Progenitor cell of endocrine pancreas (in vitro differentiated cells): ENCODE measurements at regions not wholly inside any gene's neighbourhood (a gene's known extent, or its start where the extent isn't known, plus 50 kb on each side); places are given as distances from the start of the nearest gene placed in this dataset.

Experiments
- DNase-seq: peaks from one replicate; pipeline ENCODE4 v3.0.0; 2021; ENCODE audit warnings: low spot score; ENCODE audit not compliant: unreplicated experiment
- H3K27ac Mint-ChIP-seq: 2 replicates; pipeline ENCODE4 v1.8.0; 2021; ENCODE audit warnings: mild to moderate bottlenecking, moderate library complexity, mixed read lengths
- H3K27me3 Mint-ChIP-seq: 2 replicates; pipeline ENCODE4 v1.8.0; 2021; ENCODE audit warnings: mixed read lengths
- H3K36me3 Mint-ChIP-seq: 2 replicates; pipeline ENCODE4 v1.8.0; 2022; ENCODE audit warnings: mixed read lengths; ENCODE audit not compliant: insufficient read depth
- H3K4me1 Mint-ChIP-seq: 2 replicates; pipeline ENCODE4 v1.8.0; 2021; ENCODE audit warnings: low read depth, mixed read lengths
- H3K4me3 Mint-ChIP-seq: 2 replicates; pipeline ENCODE4 v1.8.0; 2021; ENCODE audit warnings: low read depth, mild to moderate bottlenecking, moderate library complexity, mixed read lengths
- H3K9me3 Mint-ChIP-seq: 2 replicates; pipeline ENCODE4 v1.8.0; 2021; ENCODE audit warnings: low read depth, mixed read lengths
- TF ChIP-seq, protein P1 (sequence below): fragments of 200-600 bp; sonication (generic); IDR thresholded peaks from one replicate; pipeline ENCODE4 v1.5.0; 2021; ENCODE audit warnings: antibody characterized with exemption, mild to moderate bottlenecking; ENCODE audit not compliant: unreplicated experiment

DNA sequence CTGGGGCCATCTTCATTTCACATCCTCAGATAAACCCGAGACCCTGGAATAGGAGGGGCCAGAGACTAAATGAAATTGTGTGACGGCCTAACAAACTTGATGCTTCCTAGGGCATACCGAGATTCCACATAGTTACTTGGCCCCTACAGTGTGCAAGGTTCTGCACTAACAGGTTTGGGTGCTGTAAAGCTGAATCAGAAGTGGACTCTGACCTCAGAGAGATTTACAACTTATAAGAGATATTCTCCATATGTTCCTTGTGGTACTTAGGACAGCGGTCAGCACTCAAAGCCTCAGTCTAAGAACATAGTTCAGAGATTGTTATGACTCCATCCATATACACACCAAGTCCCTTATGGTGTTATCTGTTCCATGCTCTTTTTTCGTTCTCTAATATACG, 55.1 kb upstream of the FHIP2A start:
- peaks cover 35% of the 10 kb centered on the region for H3K27me3 Mint-ChIP-seq
- TF ChIP-seq, protein P1, sequence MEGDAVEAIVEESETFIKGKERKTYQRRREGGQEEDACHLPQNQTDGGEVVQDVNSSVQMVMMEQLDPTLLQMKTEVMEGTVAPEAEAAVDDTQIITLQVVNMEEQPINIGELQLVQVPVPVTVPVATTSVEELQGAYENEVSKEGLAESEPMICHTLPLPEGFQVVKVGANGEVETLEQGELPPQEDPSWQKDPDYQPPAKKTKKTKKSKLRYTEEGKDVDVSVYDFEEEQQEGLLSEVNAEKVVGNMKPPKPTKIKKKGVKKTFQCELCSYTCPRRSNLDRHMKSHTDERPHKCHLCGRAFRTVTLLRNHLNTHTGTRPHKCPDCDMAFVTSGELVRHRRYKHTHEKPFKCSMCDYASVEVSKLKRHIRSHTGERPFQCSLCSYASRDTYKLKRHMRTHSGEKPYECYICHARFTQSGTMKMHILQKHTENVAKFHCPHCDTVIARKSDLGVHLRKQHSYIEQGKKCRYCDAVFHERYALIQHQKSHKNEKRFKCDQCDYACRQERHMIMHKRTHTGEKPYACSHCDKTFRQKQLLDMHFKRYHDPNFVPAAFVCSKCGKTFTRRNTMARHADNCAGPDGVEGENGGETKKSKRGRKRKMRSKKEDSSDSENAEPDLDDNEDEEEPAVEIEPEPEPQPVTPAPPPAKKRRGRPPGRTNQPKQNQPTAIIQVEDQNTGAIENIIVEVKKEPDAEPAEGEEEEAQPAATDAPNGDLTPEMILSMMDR = no peak
- no peaks in the 10 kb centered on the region for H3K36me3 Mint-ChIP-seq
- DNase-seq = no peak
- H3K4me1 Mint-ChIP-seq = peaks cover 6% of the 10 kb centered on the region
- peak overlapping the region; percentile 57 for H3K4me3 Mint-ChIP-seq
- no peaks in the 10 kb centered on the region for H3K9me3 Mint-ChIP-seq
- H3K27ac Mint-ChIP-seq = no peak overlapping the region

DNA sequence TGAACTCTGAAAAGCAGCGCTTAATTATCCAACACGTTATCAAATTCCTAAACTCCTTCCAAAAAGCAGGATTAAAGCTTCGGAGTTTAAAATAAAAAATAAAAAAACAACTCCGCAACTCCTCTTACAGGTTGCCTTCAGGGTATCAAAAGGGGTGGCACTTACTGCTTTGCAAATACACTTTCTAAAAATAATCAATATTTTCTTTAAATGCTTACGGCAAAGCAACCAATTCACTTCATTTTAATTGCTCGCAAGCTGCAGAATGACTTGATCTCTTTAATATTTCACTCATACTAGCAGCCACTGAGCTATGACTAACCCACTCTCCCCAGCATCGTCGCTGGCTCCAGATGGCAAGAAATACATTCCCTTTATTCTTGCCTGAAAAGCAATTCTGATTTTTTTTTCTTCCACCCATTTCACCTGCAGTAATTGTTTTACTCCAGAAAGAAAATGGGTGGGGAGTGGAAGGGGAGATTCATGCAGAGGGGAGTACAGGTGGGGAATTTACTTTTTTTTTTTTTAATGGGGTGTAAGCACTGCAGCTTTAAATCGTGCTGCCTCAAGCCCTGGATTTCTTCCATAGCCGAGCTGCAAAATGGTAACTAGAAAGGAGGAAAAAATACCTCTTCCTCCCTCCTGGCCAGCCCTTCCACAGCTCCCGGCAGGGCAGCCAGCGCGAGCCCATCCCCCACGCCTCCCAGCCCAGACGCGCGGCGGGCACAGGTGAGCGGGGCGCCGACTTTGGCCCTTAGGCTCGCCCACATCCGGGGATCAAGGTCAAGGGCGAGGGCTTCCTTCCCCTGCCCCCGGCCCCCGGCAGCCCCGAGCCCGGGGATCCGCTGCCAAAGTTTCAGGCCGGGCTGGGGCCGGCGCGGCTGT, 54.2 kb upstream of the FHIP2A start:
- Mint-ChIP-seq H3K4me3 (peak overlapping the region; percentile 75), H3K4me1 (peaks cover 6% of the 10 kb centered on the region), H3K27me3 (peaks cover 30% of the 10 kb centered on the region), H3K9me3 (no peaks in the 10 kb centered on the region), H3K36me3 (no peaks in the 10 kb centered on the region), H3K27ac (no peak overlapping the region)
- peak; percentile 46 for DNase-seq
- TF ChIP-seq, protein P1 = no peak

DNA sequence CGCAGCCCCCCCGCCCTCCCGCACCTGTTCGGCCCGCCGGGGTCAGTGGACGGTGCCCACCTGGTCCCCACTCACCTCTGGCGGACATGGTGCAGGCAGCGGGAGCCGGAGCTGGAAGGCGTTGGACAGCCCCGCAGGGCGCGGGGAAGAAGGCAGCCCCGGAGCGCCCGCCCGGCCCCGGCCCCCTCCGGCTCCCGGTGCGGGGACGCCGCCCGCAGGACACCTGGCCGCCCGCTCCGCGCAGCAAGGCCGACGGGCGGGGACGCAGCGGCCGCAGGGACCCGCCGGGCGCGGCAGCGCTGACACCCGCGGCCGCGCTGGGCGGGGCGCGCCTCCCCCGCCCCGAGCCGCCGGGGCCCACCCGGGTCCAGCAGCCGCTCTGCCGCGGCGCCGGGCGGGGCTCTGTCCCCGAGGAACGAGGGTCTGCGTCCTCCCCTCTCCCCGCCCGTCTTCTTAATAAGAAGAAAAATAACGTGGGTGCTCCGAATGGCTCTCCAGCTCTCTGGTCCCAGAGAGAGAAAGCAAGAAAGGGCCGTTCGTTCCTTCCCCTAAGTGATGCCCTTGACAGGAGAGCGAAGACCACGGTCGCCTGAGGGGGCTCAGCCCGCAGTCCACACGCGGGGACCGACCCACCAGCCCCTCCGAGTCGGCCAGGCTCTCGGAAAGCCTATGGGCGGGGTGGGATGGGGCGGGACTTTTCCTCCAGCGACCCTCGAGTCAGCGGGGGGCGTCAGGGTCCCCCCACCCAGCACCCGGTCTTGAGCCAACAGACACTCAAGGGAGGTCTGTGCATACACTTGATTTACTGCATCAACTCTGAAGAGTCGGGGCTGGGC, 53.4 kb upstream of the FHIP2A start:
- H3K27me3 Mint-ChIP-seq = peaks cover 30% of the 10 kb centered on the region

DNA sequence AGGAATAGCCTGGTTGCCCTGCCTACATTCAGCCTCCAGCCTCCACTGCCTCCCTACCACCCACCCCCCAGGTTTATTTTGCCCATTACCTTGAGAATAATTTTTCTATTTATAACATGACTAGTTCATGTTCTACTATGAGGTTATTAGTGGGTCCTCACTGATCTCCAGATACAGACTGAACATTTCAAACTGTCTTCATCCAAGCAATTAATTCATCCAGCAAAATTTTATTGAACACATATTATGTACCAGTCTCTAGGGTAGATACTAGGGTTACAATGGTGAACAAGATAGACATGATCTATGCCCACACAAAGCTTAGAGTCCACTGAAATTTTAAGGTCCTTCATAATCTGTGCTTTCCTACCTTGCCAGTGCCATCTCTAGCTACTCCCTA, 51.6 kb upstream of the FHIP2A start:
- H3K4me1 Mint-ChIP-seq = peaks cover 6% of the 10 kb centered on the region

More for the DNA sequence above, 53.4 kb upstream of the FHIP2A start:
- DNase-seq = no peak
- Mint-ChIP-seq H3K4me1 (peaks cover 6% of the 10 kb centered on the region), H3K9me3 (no peaks in the 10 kb centered on the region), H3K4me3 (peak overlapping the region; percentile 70), H3K36me3 (no peaks in the 10 kb centered on the region), H3K27ac (no peak overlapping the region)
- TF ChIP-seq, protein P1 = no peak

DNA sequence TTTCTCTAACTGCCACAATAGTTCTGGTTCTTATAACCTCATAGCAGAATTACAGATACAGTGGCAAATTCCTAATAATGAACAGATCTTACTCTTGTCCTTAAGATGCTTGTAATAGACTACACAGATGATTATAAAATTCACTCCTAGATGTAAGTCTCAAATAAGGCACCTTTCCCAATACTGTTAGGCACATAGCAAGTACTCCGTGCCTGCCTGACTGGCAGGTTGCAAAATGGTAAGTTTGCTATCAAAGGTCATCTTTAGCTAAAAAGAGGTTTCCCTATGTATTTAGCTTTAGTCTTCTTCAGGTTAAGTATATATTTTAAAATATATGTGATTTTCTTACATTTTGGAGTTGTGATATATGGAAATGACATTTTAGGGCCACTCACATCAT, 50.4 kb upstream of the FHIP2A start:
- H3K27me3 Mint-ChIP-seq = peaks cover 43% of the 10 kb centered on the region

More for the DNA sequence above, 51.6 kb upstream of the FHIP2A start:
- Mint-ChIP-seq H3K27me3 (peaks cover 42% of the 10 kb centered on the region), H3K9me3 (no peaks in the 10 kb centered on the region), H3K27ac (no peak overlapping the region), H3K36me3 (no peaks in the 10 kb centered on the region), H3K4me3 (no peak overlapping the region)
- no peak for DNase-seq
- TF ChIP-seq, protein P1 = no peak

More for the DNA sequence above, 50.4 kb upstream of the FHIP2A start:
- no peaks in the 10 kb centered on the region for H3K9me3 Mint-ChIP-seq
- TF ChIP-seq, protein P1 = no peak
- H3K36me3 Mint-ChIP-seq = no peaks in the 10 kb centered on the region
- no peak for DNase-seq
- peaks cover 6% of the 10 kb centered on the region for H3K4me1 Mint-ChIP-seq
- H3K27ac Mint-ChIP-seq = no peak overlapping the region
- H3K4me3 Mint-ChIP-seq = no peak overlapping the region
